Activated naive CD8-positive, alpha-beta T cell treated with anti-CD3 and anti-CD28 coated beads, Interleukin-2, amount 50 U/mL, for 24 hours (primary cell): ENCODE measurements at regions not wholly inside any gene's neighbourhood (a gene's known extent, or its start where the extent isn't known, plus 50 kb on each side); places are given as distances from the start of the nearest gene placed in this dataset.
"Not testable (repeated sequence)": the region's sequence is repeated elsewhere in the genome, so short reads cannot be mapped to it uniquely, and the experiment has no call there.

Experiments used
- ATAC-seq: fragments of 150-1000 bp; cut with Tn5 transposase; one replicate; pipeline ENCODE4 v1.10.0; 2021
- DNase-seq: peaks from one replicate; pipeline ENCODE4 v3.0.0; 2021
- H3K27ac Mint-ChIP-seq: one replicate; pipeline ENCODE4 v1.8.0; 2021; ENCODE audit warnings: mild to moderate bottlenecking, mixed read lengths
- H3K27me3 Mint-ChIP-seq: one replicate; pipeline ENCODE4 v1.8.0; 2021; ENCODE audit warnings: mixed read lengths
- H3K36me3 Mint-ChIP-seq: one replicate; pipeline ENCODE4 v1.8.0; 2021; ENCODE audit warnings: low read depth, mixed read lengths
- H3K4me1 Mint-ChIP-seq: one replicate; pipeline ENCODE4 v1.8.0; 2021; ENCODE audit warnings: mixed read lengths
- H3K4me3 Mint-ChIP-seq: one replicate; pipeline ENCODE4 v1.8.0; 2021; ENCODE audit warnings: mild to moderate bottlenecking, moderate library complexity, mixed read lengths
- H3K9me3 Mint-ChIP-seq: one replicate; pipeline ENCODE4 v1.8.0; 2021; ENCODE audit warnings: mixed read lengths

DNA sequence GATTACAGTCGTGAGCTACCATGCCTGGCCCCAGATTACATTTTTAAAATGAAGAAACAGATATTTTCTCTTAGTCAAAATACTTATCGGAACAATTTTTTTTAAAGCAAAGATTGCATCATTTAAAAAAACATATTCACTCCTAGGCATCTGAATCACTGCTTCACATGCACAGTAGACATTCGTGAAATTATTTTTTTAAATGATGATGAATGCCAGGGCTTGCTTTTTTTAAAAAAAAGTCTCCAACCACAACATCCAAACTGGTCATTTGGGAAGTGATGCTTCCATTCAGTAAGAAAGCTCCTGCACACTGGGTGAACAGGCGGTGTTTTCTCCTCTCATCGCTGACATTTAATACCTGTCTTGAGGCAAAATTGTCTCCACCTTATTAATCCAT, 223.0 kb upstream of the DMRT1 start:
- Mint-ChIP-seq H3K4me1 (peaks cover 4% of the 10 kb centered on the region), H3K27ac (no peak overlapping the region), H3K27me3 (no peaks in the 10 kb centered on the region), H3K4me3 (no peak overlapping the region), H3K36me3 (no peaks in the 10 kb centered on the region), H3K9me3 (no peaks in the 10 kb centered on the region)
- DNase-seq: no peak
- no peak for ATAC-seq

DNA sequence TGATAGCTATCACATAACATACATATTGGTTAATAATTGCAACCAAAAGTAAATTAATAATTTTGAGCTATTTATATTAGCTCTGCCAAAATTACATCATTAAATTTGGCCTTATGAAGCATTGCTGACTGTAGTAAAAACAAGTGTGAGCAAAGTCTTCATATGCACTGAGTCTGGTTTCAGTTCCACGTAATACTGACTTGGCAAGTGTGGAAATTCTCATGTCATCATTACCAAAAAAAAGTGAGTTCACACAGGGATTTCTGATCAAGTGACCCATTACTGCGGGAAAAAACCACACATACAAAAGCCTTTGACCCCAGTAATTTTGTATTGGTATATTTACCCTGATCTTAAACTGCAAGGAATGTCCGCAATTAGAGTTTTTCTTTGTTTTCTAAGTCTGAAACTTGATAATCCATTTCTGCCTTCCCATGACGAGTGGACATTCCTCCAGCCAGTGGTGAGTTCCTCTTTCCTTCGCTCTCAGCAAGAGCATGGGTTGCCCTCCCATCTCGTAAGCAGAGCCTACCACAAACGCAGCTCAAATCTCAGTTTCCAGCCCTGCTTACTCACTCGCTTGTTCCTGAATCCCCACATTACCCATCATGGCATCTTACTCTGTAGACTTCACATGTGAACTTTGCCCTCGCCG, 220.2 kb upstream of the DMRT1 start:
- H3K27ac Mint-ChIP-seq: no peak overlapping the region
- H3K4me1 Mint-ChIP-seq: no peaks in the 10 kb centered on the region
- no peaks in the 10 kb centered on the region for H3K27me3 Mint-ChIP-seq
- no peaks in the 10 kb centered on the region for H3K36me3 Mint-ChIP-seq
- ATAC-seq (no peak), DNase-seq (no peak)
- no peaks in the 10 kb centered on the region for H3K9me3 Mint-ChIP-seq
- H3K4me3 Mint-ChIP-seq: no peak overlapping the region

DNA sequence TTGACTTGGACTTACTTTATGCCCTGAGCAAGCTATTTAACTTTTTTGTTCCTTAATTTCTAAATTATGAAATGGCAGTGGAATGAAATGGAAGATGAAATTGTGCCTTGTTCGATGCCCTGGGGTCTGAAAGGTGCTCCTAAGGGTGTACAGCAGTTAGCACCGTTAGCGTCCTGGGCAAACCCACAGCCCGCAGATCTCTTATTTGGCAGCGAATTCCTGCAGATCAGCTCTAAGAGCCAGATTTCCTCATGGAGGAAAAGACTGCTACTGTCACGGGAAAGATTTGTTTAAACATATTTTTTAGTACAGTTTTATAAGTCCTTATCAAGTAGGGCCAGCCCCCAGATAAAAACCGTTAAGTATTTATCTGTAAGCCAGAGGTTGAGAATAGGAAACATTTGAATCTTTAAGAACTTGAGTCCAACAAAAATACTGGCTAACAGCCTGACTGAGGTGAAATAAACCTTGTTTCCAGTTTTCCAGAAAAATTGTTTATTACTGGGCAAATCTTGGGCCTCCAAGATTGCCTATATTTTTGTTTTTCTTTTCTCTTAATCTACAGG, 216.5 kb upstream of the DMRT1 start:
- Mint-ChIP-seq H3K27ac (no peak overlapping the region), H3K9me3 (no peaks in the 10 kb centered on the region), H3K4me1 (peaks cover 4% of the 10 kb centered on the region), H3K36me3 (no peaks in the 10 kb centered on the region), H3K27me3 (no peaks in the 10 kb centered on the region), H3K4me3 (no peak overlapping the region)
- DNase-seq: no peak
- ATAC-seq: no peak

DNA sequence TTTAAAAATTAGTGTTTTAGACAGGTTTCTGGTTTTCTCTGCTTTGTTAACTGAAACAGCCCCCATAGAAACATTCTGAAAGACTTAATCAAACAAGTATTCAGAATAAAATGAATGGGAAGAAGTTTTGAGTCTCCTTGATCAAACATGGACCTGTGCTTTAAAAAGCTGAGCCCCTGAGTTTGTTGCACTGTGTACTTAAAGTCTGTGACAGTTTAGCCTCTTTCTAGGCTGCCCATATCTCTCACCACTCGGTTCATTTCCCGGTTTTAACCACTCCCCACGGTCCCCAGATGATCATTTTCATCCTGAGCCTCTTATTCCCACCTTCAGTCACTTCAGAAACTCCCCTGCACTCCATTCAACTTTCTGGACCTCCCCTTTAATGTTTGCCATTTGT, 215.9 kb upstream of the DMRT1 start:
- H3K27ac Mint-ChIP-seq: no peak overlapping the region
- H3K36me3 Mint-ChIP-seq: no peaks in the 10 kb centered on the region
- no peak overlapping the region for H3K4me3 Mint-ChIP-seq
- H3K9me3 Mint-ChIP-seq: no peaks in the 10 kb centered on the region
- no peak for ATAC-seq
- no peak for DNase-seq
- H3K4me1 Mint-ChIP-seq: peaks cover 4% of the 10 kb centered on the region
- H3K27me3 Mint-ChIP-seq: no peaks in the 10 kb centered on the region

DNA sequence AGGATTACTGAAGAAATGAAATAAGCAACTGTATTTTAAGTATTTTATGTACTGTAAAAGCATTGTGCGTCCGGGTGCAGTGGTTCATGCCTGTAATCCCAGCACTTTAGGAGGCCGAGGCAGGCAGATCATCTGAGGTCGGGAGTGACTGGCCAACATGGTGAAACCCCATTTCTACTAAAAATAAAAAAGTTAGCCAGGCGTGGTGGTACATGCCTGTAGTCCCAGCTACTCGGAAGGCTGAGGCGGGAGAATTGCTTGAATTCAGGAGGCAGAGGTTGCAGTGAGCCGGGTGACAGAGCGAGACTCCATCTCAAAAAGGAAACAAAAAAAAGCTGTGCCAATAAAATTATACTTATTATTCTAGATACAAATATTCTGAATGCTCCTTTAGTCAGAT, 215.4 kb upstream of the DMRT1 start:
- H3K9me3 Mint-ChIP-seq, ATAC-seq, H3K4me1 Mint-ChIP-seq, H3K27ac Mint-ChIP-seq, H3K36me3 Mint-ChIP-seq, H3K4me3 Mint-ChIP-seq, H3K27me3 Mint-ChIP-seq, DNase-seq: not testable (repeated sequence)

DNA sequence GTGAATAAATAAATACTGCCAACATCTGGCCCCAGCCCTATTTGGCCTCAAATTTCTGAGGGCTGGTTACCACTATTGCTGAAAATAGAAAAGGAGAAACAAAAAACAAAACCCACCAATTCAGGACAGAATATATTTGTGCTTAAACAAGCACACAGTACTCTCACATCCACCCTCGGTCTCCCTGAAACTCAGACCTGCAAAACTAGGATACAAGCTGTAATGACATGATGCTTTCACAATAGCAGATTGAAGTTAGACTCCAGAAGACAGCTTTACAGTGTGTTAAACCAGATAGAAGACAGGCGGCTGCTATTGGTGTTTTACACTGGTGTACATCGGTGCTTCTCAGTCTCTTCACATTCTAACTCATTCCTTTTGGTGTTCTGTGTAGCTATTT, 214.9 kb upstream of the DMRT1 start:
- no peak for DNase-seq
- H3K27ac Mint-ChIP-seq: no peak overlapping the region
- H3K4me1 Mint-ChIP-seq: peaks cover 13% of the 10 kb centered on the region
- H3K4me3 Mint-ChIP-seq: no peak overlapping the region
- ATAC-seq: no peak
- no peaks in the 10 kb centered on the region for H3K36me3 Mint-ChIP-seq
- H3K27me3 Mint-ChIP-seq: no peaks in the 10 kb centered on the region
- H3K9me3 Mint-ChIP-seq: no peaks in the 10 kb centered on the region

DNA sequence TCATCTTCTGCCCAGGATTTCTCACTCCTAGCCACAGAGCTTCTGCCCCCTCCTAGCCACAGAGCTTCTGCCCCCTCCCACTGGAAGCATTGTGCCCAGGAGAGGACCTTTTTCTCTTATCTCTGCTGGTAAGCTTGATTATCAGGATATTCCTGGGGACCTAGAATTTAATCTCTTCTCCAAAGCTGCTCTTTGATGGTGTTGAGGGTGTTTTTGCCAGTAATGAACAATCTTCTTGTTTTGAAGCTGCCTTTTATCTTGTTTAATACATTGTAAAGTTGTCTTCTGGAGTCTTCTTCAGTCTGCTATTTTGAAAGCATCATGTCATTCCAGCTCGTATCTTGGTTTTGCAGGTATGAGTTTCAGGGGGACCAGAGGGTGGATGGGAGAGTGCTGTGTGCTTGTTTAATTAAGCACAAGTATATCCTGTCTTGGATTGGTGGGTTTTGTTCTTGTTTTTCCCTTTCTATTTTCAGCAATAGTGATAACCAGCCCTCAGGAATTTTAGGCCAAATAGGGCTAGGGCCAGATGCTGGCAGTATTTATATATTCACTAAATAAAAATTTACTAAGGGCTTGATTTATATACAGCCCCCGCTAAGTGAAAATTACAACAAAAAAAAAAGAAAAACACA, 214.0 kb upstream of the DMRT1 start:
- ATAC-seq (no peak), DNase-seq (no peak)
- H3K4me3 Mint-ChIP-seq: no peak overlapping the region
- no peaks in the 10 kb centered on the region for H3K27me3 Mint-ChIP-seq
- H3K9me3 Mint-ChIP-seq: no peaks in the 10 kb centered on the region
- H3K36me3 Mint-ChIP-seq: no peaks in the 10 kb centered on the region
- no peak overlapping the region for H3K27ac Mint-ChIP-seq
- H3K4me1 Mint-ChIP-seq: peaks cover 21% of the 10 kb centered on the region

DNA sequence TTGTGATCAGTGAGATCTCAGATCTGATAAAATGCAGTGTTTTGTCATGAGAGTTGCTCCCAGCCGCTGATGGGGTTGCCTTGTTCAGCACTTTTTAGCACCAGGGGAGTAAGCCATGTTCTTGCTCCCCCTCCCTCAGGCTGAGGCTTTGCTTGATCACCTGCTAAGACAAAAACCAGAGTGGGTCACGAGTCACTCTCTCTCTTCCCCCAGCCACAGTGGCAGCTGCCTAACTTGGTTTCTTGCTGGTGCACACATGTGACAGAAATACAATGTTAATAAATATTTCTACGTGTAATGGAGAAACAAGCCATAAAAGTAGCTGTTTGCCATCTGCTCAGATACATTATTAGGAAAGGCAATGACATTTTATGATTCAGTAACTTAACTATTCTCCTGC, 212.4 kb upstream of the DMRT1 start:
- Mint-ChIP-seq H3K4me1 (peaks cover 21% of the 10 kb centered on the region), H3K27me3 (no peaks in the 10 kb centered on the region), H3K36me3 (no peaks in the 10 kb centered on the region), H3K27ac (no peak overlapping the region), H3K4me3 (no peak overlapping the region), H3K9me3 (no peaks in the 10 kb centered on the region)
- DNase-seq (no peak), ATAC-seq (no peak)

DNA sequence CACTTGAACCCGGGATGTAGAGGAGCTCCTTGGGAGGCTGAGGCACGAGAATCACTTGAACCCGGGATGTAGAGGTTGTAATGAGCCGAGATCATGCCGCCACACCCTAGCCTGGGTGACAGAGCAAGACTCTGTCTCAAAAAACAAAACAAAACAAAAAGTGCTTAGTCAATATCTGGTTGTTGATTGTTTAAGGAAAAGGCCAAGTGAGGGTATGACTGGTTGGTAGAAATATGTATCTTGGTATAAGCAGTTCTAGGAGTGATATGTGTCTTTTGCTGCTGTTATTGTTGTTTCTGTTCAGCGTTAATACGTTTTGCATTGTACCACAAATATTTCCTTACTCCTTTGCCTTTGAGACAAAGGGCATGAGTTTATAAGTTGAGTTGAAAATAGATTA, 210.7 kb upstream of the DMRT1 start:
- Mint-ChIP-seq H3K27me3 (no peaks in the 10 kb centered on the region), H3K4me1 (peaks cover 21% of the 10 kb centered on the region), H3K4me3 (no peak overlapping the region), H3K9me3 (no peaks in the 10 kb centered on the region), H3K36me3 (no peaks in the 10 kb centered on the region), H3K27ac (no peak overlapping the region)
- no peak for ATAC-seq
- no peak for DNase-seq

DNA sequence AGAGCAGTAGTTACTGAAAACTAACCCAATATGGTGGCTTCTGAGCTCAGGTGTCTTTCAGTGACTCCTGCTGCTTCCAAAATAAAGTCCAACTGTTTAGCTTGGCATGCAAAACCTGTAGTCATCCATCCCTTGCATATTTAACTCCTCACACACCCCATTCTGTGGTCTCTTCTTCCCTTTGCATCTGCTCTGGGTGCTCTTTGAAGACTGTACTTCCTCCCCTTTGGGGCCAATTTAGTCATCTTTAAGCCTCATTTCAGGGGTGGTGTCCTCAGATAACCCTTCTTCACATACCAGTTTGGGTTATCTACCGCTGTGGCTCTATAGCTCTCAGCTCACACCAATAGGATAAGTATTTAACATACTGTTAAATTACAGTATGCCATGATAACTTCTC, 209.9 kb upstream of the DMRT1 start:
- Mint-ChIP-seq H3K36me3 (no peaks in the 10 kb centered on the region), H3K9me3 (no peaks in the 10 kb centered on the region), H3K4me1 (peaks cover 21% of the 10 kb centered on the region), H3K27me3 (no peaks in the 10 kb centered on the region), H3K27ac (no peak overlapping the region), H3K4me3 (no peak overlapping the region)
- ATAC-seq (peak; percentile 75), DNase-seq (no peak)

DNA sequence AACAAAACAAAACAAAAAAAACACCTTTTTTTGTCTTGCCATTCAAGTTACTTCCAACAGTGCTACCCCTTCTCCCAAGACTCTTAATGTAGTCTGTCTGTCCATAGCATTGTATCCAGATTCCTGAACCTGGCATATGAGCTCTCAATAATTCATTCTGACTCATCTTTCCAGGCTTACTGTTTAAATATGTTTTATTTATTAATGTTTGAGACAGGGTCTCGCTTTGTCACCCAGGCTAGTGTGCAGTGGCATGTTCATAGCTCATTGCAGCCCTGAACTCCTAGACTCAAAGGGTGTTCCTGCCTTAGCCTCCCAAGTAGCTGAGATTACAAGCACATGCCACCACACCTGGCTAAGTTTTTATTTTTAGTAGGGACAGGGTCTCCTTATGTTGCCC, 208.0 kb upstream of the DMRT1 start:
- no peaks in the 10 kb centered on the region for H3K9me3 Mint-ChIP-seq
- H3K4me3 Mint-ChIP-seq: no peak overlapping the region
- peaks cover 32% of the 10 kb centered on the region for H3K4me1 Mint-ChIP-seq
- ATAC-seq: no peak
- H3K27ac Mint-ChIP-seq: no peak overlapping the region
- H3K36me3 Mint-ChIP-seq: no peaks in the 10 kb centered on the region
- H3K27me3 Mint-ChIP-seq: no peaks in the 10 kb centered on the region
- DNase-seq: no peak

DNA sequence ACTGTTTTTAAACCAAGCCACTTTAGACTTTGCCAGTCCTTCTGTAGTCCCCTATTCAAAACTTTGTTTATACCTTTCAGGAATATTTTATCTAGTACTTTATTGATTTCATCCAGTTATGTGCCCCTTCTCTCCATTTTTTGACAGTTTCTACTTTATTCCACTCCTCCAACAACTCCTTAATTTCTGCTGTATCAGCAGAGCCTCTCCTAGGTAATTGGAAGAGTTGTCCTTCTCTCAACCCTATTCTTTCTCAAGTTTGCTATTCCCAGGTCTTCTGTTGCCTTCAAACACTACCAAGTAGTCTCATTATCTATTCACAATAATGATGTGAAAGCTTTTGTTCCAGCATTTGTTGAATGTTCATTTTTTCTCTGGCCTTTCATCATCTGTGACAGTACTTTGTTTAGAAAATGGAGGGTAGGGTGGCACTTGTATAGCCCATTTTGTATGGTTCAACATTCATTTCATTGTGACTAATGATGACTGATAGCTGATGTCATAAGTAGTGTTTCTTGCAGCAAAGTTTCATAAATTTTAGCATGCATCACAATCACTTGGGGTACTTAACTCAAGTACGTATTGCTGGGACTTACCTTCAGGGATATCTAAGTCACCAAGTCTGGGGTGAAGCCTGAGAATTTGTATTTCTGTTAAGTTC, 204.4 kb upstream of the DMRT1 start:
- Mint-ChIP-seq H3K9me3 (no peaks in the 10 kb centered on the region), H3K27ac (peak overlapping the region; percentile 12), H3K36me3 (no peaks in the 10 kb centered on the region), H3K4me1 (peaks cover 25% of the 10 kb centered on the region), H3K4me3 (no peak overlapping the region), H3K27me3 (no peaks in the 10 kb centered on the region)
- no peak for ATAC-seq
- DNase-seq: no peak

DNA sequence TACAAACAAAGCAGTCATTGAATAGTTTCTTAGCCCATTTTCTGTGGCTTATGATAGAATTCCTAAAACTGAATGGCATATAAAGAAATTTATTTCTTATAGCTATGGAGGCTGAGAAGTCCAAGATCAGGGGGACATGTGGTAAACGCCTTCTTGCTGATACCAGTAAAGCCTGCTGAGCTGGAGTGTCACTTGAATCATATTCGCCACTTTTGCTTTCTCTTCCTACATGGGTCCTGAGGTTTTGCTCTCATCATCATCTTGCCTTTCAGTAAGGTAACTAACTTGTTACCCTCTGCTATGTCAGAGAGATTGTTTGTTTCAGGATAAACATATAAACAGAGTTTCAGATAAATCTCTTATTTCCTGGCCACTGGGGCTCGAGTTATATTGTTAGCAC, 203.3 kb upstream of the DMRT1 start:
- DNase-seq (no peak), ATAC-seq (peak; percentile 63)
- peaks cover 31% of the 10 kb centered on the region for H3K4me1 Mint-ChIP-seq
- no peaks in the 10 kb centered on the region for H3K36me3 Mint-ChIP-seq
- no peaks in the 10 kb centered on the region for H3K27me3 Mint-ChIP-seq
- H3K4me3 Mint-ChIP-seq: no peak overlapping the region
- no peak overlapping the region for H3K27ac Mint-ChIP-seq
- H3K9me3 Mint-ChIP-seq: no peaks in the 10 kb centered on the region

DNA sequence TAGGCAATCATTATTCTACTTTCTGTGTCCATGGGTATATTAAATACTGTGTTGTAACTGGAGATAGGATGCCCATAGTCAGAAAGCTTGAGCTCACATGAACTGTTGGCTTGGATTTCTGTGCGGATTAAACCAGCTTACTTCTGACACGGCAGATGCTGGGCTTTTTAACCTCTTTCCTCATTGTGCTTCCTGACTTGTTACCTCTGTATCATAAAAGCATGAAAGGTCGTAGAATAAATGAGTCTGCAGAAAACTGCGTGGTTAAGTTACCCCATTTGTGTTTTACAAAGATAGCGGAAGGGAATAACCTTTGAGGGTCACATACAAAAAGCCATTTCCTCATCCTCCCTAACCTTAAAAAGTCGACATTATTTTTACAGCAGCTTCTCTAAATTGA, 199.5 kb upstream of the DMRT1 start:
- Mint-ChIP-seq H3K4me1 (peaks cover 30% of the 10 kb centered on the region), H3K27me3 (no peaks in the 10 kb centered on the region), H3K36me3 (no peaks in the 10 kb centered on the region), H3K27ac (peak overlapping the region; percentile 80), H3K4me3 (peak overlapping the region; percentile 35), H3K9me3 (no peaks in the 10 kb centered on the region)
- ATAC-seq: no peak
- no peak for DNase-seq

DNA sequence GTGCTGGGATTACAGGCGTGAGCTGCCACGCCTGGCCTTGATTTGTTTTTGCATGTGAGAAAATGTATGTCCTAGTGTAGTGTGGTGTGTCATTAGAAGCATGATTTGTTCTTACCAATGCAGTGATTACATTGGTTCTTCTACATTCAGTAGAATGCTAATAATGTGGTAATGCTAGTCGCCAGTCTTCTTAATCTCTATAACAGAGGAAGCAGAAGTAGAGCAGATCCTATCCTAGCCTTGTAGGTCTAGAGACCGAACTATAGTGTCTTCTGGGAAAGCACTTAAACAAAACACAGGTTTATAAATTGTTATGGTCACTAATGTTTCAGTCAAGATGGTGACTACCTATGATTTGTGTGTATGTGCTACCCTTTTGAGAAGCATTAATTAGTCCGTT, 197.5 kb upstream of the DMRT1 start:
- Mint-ChIP-seq H3K4me1 (peaks cover 19% of the 10 kb centered on the region), H3K4me3 (no peak overlapping the region), H3K27ac (no peak overlapping the region), H3K27me3 (no peaks in the 10 kb centered on the region), H3K36me3 (no peaks in the 10 kb centered on the region), H3K9me3 (no peaks in the 10 kb centered on the region)
- ATAC-seq (no peak), DNase-seq (no peak)
